ENCODE measurements at regions not wholly inside any gene's neighbourhood (a gene's known extent, or its start where the extent isn't known, plus 50 kb on each side); places are given as distances from the start of the nearest gene placed in this dataset.

DNA sequence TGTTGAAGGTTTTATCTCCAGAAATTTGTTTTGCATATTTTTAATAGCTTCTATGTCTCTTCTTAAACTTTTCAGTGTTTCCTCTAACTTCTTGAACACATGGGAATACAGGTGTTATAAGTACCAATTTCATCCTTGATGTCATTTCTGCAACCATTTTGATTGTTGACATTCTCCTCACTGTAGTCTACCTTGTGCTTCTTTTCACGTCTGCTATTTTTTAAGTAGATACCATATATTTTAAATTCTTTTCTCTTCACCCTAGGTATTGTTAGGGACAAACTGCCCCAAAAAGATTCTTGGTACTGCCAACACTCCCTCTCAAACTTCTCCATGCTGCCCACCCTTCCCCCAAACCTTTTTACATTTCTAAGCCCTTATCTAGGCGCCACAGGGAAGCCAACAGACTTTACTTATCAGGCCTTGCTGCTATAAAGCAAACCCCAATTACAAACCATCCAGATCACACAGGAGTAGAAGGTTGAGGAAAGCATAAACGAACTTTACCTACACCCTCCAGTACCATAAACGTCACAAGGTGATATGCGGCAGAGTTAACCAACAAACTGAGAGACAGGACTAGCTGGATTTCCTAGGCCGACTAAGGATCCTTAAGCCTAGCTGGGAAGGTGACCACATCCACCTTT, 1165.3 kb downstream of the TAF11L14 start:
- TF ChIP-seq POLR2AphosphoS5 (IDR thresholded peaks at IDR 0.05; ENCODE audit: low read depth, low read length), result no peak
- no peak for TF ChIP-seq POLR2A (IDR thresholded peaks at IDR 0.05; ENCODE audit: low read depth, low read length)

Data from GM12892 (cell line).